NCI-H2107 (cell line): ENCODE measurements at regions not wholly inside any gene's neighbourhood (a gene's known extent, or its start where the extent isn't known, plus 50 kb on each side); places are given as distances from the start of the nearest gene placed in this dataset.

Experiments
- DNase-seq: peaks from one replicate; lab custom pipeline; 2025; lab: John Stamatoyannopoulos, UW

- no peak for DNase-seq
Measured at GRCh38 chr6:156045401-156046267, 590.0 kb upstream of the NOX3 start.

GRCh38 chr6:156033598-156033997 lies 578.0 kb upstream of the NOX3 start:
- DNase-seq, result no peak

GRCh38 chr6:156031516-156031915 lies 575.9 kb upstream of the NOX3 start:
- DNase-seq, result no peak

- DNase-seq, result no peak
Measured at GRCh38 chr6:156030053-156030452, 574.4 kb upstream of the NOX3 start.

GRCh38 chr6:156029286-156029985 lies 573.8 kb upstream of the NOX3 start:
- DNase-seq, result no peak

- DNase-seq, result no peak
Measured at GRCh38 chr6:156028335-156029131, 572.9 kb upstream of the NOX3 start.

GRCh38 chr6:156027248-156027626 lies 571.6 kb upstream of the NOX3 start:
- DNase-seq, result no peak

- no peak for DNase-seq
Measured at GRCh38 chr6:156026486-156027247, 571.0 kb upstream of the NOX3 start.

- DNase-seq, result no peak
Measured at GRCh38 chr6:156024339-156024738, 568.7 kb upstream of the NOX3 start.

- no peak for DNase-seq
Measured at GRCh38 chr6:156021746-156022396, 566.2 kb upstream of the NOX3 start.

GRCh38 chr6:156017838-156018237 lies 562.2 kb upstream of the NOX3 start:
- DNase-seq, result no peak

GRCh38 chr6:156016186-156016976 lies 560.7 kb upstream of the NOX3 start:
- no peak for DNase-seq

GRCh38 chr6:156013155-156013554 lies 557.5 kb upstream of the NOX3 start:
- no peak for DNase-seq

- DNase-seq, result no peak
Measured at GRCh38 chr6:156009656-156010055, 554.0 kb upstream of the NOX3 start.

GRCh38 chr6:156004796-156005195 lies 549.2 kb upstream of the NOX3 start:
- no peak for DNase-seq

- no peak for DNase-seq
Measured at GRCh38 chr6:155996151-155996550, 540.5 kb upstream of the NOX3 start.

- DNase-seq, result no peak
Measured at GRCh38 chr6:155995281-155995680, 539.6 kb upstream of the NOX3 start.

GRCh38 chr6:155994086-155994485 lies 538.4 kb upstream of the NOX3 start:
- DNase-seq, result no peak

- no peak for DNase-seq
Measured at GRCh38 chr6:155993240-155993639, 537.6 kb upstream of the NOX3 start.

GRCh38 chr6:155985660-155986138 lies 530.1 kb upstream of the NOX3 start:
- no peak for DNase-seq

- DNase-seq, result no peak
Measured at GRCh38 chr6:155980768-155981079, 525.1 kb upstream of the NOX3 start.
